GM18520 (cell line): ENCODE measurements at regions not wholly inside any gene's neighbourhood (a gene's known extent, or its start where the extent isn't known, plus 50 kb on each side); places are given as distances from the start of the nearest gene placed in this dataset.
A peak's percentile ranks its signal among the peaks of the same experiment; 100 is the strongest.
"Not testable (repeated sequence)": the region's sequence is repeated elsewhere in the genome, so short reads cannot be mapped to it uniquely, and the experiment has no call there.

Experiments used
- ATAC-seq: cut with Tn5 transposase; IDR thresholded peaks from one replicate; pipeline ENCODE4 v1.9.1; 2021; ENCODE audit not compliant: unreplicated experiment

DNA sequence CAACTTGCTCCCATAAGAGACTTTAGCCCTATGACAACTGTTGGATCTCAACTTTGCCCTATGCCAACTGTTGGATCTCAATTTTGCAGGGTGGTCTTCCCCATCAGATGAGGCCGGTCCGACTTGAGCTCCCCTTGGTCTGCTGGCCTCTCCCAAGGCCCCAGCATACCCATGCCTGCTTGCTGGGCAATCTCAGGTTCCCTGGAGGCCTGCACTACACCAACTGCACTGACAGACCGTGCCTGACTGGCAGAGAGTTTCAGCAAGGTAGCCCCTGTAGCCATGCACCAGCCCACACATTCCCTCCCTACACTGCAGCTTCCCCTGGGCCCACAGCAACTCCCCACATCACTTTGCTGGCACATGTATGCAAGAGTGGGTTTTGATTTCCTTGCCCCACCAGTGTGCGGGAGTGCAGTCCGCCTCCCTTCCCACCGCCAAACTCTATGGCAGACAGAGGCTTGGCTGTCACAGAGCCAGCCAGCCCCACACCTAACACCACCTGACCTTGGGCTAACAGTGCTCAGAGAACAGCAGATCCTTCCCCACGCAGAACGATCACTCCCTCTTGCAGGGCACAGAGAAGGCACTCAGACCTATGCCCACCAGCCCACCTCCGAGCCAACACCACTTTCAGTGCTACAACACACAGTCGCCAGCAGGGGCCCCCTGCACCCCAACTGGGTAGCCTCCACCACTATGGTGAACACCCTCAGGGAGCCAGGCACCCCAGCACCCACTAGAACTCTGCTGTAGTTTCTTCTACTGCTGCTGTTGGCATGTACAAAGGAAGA, 279.9 kb upstream of the COX7C start:
- no peak for ATAC-seq

DNA sequence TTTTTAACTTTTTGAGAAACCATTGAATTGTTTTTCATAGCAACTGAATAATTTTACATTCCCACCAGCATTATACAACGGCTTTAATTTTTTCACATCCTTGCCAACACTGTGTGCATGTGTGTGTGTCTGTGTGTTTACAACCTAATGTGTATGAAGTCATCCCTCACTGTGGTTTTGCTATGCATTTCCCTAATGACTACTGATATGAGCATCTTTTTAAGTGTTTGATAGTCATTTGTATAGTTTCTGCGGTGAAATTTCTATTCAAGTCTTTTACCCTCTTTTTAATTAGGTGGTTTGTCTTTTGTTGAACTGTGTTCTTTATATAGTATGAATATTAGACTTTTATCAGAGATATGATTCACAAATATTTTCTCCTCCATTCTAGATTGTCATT, 263.1 kb upstream of the COX7C start:
- ATAC-seq: peak; percentile 84

DNA sequence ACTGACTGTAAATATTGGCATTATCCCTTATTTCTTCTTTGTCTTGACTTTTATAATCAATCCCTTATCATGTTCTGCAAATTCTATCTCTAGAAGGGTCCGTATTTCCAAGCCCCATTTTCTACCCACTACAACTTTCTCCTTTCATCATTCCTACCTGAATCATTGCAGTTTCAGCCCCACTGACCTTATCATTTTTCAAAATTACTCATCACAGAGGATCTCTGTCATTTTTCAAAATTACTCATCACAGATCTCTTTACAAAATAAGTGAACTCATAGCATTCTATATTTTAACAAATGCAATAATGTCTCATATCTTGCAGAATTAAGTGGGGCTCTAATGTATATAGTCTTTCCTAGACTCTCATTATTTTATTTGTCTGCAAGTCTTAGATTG, 256.9 kb upstream of the COX7C start:
- no peak for ATAC-seq

DNA sequence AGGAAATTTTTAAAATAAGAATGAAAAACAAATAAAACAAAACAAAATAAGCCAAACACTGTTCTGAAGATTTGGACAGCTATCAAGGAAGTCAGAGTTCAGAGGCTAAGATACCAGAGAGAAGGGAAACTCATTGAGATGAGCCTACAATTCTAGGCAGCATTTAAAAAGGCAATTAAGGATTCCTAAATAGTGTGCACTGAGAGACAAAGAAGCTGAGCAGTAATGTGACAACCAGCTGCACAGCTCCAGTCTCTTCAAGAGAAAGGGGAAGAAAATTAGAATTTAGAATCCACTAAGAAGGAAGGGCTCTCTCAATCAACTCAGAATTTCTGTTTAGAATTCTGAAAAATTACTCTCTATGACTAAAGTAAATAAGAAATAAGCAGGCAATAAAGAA, 246.7 kb upstream of the COX7C start:
- no peak for ATAC-seq

DNA sequence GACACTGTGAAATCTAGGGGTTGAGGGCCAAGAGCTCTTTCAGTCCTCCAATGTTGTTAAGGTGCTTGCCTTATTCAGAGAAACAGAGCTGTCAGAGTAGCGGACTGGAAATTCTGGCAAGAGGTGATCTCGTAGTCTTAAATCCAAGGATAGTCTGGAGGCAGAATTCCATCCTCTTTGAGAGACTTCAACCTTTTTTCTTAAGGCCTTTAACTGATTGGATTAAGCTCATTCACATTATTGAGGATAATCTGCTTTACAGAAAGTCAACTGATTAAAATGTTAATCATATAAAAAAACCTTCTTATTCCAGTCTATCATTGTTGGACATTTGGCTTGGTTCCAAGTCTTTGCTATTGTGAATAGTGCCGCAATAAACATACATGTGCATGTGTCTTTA, 243.1 kb upstream of the COX7C start:
- ATAC-seq: no peak

DNA sequence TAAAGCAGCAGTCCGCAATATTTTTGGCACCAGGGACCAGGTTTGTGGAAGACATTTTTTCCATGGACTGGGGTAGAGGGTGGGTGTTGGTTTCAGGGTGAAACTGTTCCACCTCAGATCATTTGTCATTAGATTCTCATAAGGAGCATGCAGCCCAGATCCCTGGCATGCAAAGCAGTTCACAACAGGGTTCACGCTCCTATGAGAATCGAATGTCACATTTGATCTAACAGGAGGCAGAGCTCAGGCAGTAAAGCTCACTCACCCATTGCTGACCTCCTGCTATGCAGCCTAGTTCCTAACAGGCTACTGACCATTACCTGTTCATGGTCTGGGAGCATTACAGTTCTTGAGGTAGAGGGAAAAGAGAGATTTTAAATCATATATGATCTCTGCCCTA, 241.5 kb upstream of the COX7C start:
- no peak for ATAC-seq

DNA sequence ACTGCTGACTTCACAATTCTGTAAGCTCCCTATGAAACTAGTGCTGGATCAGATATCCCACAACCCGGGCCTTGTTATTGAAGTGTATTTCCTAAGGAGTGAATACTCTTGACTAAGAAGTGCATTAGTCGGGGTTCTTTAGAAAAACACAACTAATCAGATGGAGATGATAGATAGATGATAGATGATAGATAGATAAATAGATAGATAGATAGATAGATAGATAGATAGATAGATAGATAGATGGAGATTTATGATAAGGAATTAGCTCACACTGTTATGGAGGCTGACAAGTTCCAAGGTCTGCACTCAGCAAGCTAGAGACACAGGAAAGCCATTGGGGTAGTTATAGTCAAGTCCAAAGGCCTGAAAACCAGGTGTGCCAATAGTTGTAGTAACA, 214.6 kb upstream of the COX7C start:
- ATAC-seq: no peak

DNA sequence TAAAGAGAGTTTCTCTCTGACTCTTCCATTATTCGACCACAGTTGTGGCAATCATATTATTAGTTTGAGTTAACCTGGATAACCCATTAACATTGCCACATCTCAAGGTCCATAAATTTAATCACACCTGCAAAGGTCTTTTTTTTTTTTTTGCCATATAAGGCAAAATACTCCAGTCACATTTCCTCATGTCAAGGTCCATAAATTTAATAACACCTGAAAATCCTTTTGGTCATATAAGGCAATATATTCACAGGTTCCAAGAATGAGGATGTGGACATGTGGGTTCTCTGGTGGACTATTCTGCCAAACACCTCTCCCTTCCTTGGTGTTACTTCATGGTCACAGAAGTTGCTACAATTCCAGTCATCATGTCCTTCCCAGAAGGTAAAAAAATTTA, 213.5 kb upstream of the COX7C start:
- no peak for ATAC-seq

DNA sequence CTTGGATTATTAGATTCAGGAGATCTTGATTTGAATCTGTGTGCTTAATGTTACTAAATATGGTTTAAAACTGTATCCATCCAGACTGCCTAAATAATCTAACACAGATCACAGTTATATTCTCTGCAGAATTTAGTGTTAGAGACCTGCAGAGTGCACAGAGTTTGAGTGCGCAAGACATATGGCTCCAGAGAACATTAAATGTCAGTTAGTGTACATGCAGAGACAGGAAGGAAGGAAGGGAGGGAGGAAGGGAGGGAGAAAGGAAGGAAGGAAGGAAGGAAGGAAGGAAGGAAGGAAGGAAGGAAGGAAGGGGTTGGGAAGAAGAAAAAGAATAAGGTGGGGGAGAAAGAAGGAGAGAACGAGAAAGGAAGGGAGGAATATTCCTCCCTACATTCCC, 210.0 kb upstream of the COX7C start:
- ATAC-seq: no peak

DNA sequence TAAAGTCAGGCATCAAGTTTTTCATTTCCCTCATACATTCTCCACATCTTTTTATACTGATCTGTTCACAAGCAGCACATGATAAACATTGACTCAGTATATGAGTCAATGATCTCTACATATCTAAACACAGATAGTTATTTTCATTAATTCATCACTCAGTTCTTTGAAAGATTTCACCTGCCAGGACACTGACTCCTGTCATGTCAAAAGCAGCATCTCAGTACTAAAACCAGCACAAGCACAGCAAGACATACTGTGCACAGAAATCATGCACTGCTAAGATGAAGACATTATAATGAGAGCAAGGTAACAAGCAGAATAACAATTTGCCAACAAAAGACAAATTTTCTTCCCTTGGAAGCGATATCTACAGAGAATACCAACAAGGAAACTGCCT, 206.1 kb upstream of the COX7C start:
- no peak for ATAC-seq

DNA sequence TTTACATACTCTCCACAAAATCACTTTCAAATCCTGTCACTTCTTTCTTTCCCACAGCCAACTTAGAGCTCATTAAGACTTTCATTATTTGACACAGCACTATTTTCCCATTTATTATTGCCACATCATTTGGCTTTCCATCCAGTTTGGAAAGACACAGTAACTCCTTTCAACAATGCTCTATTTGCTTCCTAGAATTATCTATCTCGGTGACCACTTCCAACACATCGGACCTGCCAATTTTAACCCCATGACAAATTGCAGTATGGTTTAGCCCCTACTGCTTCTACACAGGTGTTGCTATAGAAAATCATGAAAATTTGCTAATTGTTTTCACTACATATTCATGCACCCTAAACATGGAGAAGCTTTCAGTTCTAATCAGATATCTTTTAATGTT, 190.6 kb upstream of the COX7C start:
- ATAC-seq: no peak

DNA sequence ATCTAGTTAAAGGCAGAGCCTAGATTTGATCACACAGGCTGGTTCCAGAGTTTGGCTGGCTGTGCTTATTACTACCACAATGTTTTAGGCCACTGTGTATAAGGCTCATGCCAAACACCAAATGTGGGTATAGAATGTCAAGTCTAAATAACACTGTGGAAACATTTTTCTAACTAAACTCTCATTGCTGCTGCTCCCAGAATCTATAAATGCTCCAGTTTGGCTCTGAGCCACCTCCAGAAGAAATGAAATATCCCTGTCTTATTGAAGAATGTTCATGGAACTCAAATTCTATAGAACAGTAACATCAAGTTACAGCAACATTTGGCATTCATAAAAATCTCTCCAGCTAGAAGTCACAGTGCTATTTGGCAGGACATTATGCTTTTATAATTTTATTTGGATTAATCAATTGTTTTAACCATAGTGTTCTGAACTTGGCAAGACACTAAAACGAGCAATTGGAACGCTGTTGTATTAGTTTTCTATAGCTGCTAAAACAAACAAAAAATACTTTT, 178.1 kb upstream of the COX7C start:
- ATAC-seq: no peak

DNA sequence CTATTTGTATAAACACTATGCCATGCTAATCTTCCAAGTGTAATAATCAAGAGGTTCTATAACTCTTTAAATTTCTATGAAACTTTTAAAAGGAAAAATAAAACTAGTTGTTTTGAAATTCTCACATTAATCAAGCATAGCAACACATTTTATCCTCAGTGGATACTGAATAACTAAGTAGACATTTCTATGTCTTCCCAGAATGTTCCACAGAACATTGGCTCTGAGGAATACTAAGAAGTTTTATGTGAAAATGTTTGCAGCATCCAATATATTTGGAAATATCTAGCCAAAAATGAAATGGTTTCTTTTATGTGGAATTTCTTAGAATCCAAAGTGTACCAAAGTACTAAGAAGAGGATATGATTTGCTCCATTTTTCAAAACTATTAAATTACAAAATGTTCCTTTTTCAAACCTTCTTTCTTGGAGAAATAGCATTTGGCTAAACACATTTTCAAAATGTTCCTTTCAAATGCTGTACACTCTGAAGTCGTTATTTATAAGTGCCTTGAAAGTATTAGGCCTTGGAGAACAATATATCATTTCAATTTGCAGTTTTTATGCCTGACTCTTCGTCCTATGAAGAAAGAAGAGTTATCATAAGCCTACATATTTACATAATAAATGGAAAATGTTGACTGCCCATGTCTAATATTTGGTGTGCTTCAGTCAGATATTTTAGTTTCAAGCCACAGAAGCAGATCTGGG, 175.6 kb upstream of the COX7C start:
- no peak for ATAC-seq

DNA sequence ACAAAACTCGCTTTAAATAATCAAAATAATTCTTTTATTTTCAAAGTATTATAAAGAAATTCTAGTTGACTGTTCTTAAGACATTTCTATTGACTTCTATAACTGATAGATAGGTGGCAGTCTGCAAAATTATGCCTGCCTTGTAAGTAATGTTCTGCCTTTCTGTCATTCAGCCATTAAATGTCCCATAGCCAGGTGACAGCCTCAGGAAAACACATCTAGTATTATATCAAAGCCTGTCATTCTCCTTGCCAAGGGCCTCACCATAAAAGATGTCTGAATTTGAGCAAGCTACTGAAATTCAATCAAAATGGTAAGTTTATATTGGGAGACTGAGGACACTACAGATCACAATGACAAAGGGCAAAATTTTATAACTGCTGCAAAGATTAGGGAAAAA, 170.4 kb upstream of the COX7C start:
- ATAC-seq: no peak

DNA sequence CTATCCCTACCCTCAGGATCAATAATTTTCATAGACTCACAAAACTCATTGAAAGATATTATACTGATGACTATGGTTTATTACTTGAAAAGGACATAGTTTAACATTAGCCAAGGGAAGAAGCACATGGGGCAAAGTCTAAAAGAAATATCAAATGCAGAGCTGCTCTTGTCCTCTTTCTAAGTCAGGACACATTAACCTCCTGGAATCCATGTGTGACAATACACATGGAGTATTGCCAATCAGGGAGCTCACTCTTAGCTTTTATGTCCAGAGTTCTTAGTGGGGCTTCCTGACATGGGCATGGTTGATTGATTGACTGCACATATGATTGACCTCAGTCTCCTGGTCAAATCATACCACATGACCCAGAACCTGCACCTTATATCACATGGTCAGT, 165.5 kb upstream of the COX7C start:
- no peak for ATAC-seq

DNA sequence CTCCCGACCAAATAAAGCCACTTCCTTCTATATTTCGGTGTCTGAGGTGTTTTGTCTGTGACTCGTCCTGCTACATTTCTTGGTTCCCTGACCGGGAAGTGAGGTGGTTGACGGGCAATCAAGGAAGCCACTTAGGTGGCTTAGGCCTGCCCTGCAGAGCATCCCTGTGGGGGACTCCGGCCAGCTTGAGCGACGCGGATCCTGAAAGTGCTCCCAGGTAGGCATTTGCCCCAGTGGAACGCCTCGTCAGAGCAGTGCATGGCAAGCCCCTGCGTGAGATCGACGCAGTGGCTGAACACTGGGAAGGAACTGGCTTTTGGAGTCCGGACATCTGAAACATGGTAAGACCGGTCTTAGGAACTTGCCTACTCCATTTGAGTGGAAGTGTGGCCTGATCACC, 157.2 kb upstream of the COX7C start:
- no peak for ATAC-seq

DNA sequence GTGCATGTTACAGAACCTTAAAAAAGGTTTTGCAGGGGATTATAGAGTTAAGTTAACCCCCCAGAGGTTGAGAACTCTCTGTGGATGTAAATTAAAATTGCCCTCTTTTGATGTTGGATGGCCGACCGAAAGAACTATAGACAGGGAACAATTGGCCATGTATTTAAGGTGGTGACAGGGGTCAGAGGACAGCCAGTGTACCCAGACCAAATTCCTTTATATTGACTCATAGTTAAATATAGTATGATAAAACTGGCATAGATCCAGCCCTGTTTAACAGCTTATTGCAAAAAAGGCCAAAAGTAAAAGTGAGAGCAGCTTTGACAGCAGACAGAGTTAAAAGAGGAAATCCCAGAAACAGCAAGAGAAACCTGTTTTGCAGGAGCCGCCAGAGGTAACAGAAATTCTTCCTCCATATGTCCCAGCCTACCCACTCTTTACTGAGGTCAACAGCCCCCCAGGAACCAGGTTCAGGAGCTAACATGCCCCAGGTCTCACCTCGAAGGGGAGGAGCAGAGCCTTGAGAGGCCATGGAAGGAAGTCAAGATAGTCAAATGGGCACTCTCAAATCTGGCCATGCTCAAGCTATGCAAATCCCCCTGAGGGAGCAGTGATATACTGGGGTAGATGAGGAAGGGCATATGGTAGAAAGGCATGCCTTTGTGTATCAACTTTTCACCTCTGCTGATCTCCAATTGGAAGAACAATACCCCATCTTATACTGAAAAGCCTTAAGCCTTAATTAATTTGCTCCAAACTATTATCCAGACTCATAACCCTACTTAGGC, 156.4 kb upstream of the COX7C start:
- no peak for ATAC-seq

DNA sequence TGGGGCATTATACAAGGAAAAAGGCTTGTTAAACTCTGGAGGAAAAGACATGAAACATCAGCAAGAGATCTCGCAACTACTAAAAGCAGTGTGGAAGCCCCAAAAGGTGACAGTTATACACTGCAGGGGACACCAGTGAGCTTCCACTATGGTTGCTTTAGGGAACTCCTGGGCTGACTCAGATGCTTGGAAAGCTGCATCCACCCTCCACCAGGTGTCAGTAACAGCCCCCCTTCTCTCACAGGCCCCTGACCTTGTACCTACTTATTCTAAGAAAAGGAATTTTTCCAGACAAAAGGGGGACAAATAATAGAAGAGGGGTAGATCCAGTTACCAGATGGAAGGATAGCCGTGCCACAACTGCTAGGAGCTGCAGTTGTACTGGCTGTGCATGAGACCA, 154.4 kb upstream of the COX7C start:
- no peak for ATAC-seq

DNA sequence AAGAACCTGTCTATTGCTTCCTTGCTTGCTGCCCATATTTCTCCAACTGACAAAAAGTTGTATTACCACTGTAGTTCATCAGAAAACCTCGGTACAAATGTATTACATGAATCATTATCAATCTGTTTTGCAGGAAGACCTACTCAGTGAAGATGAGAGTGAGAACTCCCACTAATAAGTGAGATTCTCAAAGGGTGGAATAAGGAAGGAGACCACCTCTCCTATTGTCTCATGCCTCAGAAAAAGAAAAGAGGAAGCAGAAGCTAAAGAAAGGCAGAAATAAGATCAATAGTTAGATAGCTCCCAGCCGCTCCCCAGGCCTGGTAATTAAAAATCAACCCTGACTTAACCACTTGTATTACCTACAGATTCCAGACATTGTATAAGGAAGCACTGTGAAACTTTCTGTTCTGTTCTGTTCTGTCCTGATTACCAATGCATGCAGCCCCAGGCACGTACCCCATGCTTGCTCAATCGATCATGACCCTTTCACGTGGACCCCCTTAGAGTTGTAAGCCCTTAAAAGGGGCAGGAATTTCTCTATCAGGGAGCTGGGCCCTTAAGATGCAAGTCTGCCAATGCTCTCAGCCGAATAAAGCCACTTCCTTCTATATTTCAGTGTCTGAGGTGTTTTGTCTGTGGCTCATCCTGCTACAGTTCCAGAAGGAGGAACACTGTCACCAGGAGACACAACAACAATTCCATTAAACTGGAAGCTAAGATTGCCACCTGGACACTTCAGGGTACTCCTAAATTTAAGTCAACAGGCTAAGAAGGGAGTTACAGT, 152.5 kb upstream of the COX7C start:
- no peak for ATAC-seq

DNA sequence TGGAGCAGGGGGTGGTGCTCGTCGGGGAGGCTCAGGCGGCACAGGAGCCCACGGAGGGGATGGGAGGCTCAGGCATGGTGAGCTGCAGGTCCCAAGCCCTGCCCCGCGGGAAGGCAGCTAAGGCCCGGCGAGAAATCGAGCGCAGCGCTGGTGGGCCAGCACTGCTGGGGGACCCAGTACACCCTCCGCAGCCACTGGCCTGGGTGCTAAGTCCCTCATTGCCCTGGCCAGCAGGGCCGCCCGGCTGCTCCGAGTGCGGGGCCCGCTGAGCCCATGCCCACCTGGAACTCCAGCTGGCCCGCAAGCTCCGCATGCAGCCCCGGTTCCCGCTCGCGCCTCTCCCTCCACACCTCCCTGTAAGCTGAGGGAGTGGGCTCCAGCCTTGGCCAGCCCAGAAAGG, 151.0 kb upstream of the COX7C start:
- not testable (repeated sequence) for ATAC-seq

DNA sequence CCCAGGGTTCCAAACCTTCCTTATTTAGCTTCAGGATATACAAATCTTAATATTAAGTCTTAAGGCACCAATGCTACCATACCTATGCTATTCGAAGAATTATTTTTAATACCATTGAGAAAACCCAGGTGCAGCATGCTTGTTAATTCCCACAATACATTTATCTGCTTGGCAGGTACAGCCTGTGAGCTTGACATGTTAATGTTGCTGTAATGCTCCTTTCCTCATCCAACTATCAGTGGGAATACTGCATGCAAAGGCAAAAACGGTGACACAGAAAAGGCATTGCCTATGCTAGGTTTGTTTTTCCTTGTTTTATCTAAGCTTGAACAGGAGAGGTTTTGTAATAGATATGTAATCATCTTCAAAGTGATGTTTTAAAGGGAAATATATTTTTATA, 135.7 kb upstream of the COX7C start:
- ATAC-seq: no peak
